Uterus (tissue), 3 donors: ENCODE measurements at regions not wholly inside any gene's neighbourhood (a gene's known extent, or its start where the extent isn't known, plus 50 kb on each side); places are given as distances from the start of the nearest gene placed in this dataset.

Source experiments
- DNase-seq, 2 donors: peaks; one replicate each; pipeline ENCODE4 v3.0.0-alpha.2; 2019 to 2020
- H3K27ac ChIP-seq, 2 donors: fragments of 200-600 bp; sonication (generic); 1 replicate in 1 of 2; 2 replicates in 1 of 2; pipeline ENCODE4 v1.5.1; 2016 to 2018
- H3K27me3 ChIP-seq, 2 donors: fragments of 200-600 bp; sonication (generic); one replicate each; pipeline ENCODE4 v1.5.1; 2018 to 2019; ENCODE audit warnings: control low read depth in 1 of 2
- H3K36me3 ChIP-seq, 2 donors: fragments of 200-600 bp; sonication (generic); one replicate each; pipeline ENCODE4 v1.5.1; 2019; ENCODE audit warnings: control low read depth in 1 of 2
- H3K4me1 ChIP-seq, 2 donors: fragments of 200-600 bp; sonication (generic); one replicate each; pipeline ENCODE4 v1.5.1; 2018 to 2019; ENCODE audit warnings: control low read depth in 1 of 2
- H3K4me3 ChIP-seq, 2 donors: fragments of 200-600 bp; sonication (generic); 1 replicate in 1 of 2; 2 replicates in 1 of 2; pipeline ENCODE4 v1.5.1; 2018 to 2019; ENCODE audit warnings: mild to moderate bottlenecking in 1 of 2
- H3K9me3 ChIP-seq, 2 donors: fragments of 200-600 bp; sonication (generic); one replicate each; pipeline ENCODE4 v1.5.1; 2019; ENCODE audit warnings: control low read depth in 1 of 2
- CTCF ChIP-seq, 4 experiments: fragments of 200-600 bp in 2 of 4; fragments of 450-650 bp in 2 of 4; sonication (generic) in 2 of 4; IDR thresholded peaks; one replicate each; pipeline ENCODE4 v1.5.1; 2016 to 2019; ENCODE audit warnings: antibody characterized with exemption in 4 of 4, mild to moderate bottlenecking in 2 of 4, moderate library complexity in 1 of 4
- POLR2A ChIP-seq, 2 donors: fragments of 450-650 bp; IDR thresholded peaks; one replicate each; pipeline ENCODE4 v1.6.1; 2016; ENCODE audit warnings: antibody characterized with exemption in 2 of 2, mild to moderate bottlenecking in 1 of 2, moderate library complexity in 1 of 2
- intact Hi-C: fragments of 100-400 bp; cut with DNase I; formaldehyde crosslinking; loops from one replicate; pipeline ENCODE4 v1.15.1; 2023; ENCODE audit warnings: low total_unique reads
- donor health status: DM: yes; HTN: yes; CAD: no.

- H3K4me3 ChIP-seq: no peak overlapping the region
- H3K9me3 ChIP-seq: no peaks in the 10 kb centered on the region
- DNase-seq: no peak
- intact Hi-C loops: no loop called here
- no peaks in the 10 kb centered on the region for H3K36me3 ChIP-seq
- H3K4me1 ChIP-seq: no peaks in the 10 kb centered on the region
- H3K27ac ChIP-seq: no peak overlapping the region
- H3K27me3 ChIP-seq: no peaks in the 10 kb centered on the region
- TF ChIP-seq CTCF (IDR thresholded peaks at IDR 0.05) (no peak), POLR2A (IDR thresholded peaks at IDR 0.05) (no peak)
These were observed 98.4 kb upstream of the SGIP1 start for GRCh38 chr1:66435541-66435940.

- Histone ChIP-seq H3K4me3 (no peak overlapping the region), H3K36me3 (no peaks in the 10 kb centered on the region), H3K4me1 (no peaks in the 10 kb centered on the region), H3K9me3 (no peaks in the 10 kb centered on the region), H3K27me3 (no peaks in the 10 kb centered on the region), H3K27ac (no peak overlapping the region)
- intact Hi-C loops: no loop called here
- no peak for DNase-seq
- TF ChIP-seq CTCF (IDR thresholded peaks at IDR 0.05): no peak
- no peak for TF ChIP-seq POLR2A (IDR thresholded peaks at IDR 0.05)
These were observed 97.4 kb upstream of the SGIP1 start for GRCh38 chr1:66436378-66437135.

GRCh38 chr1:66437136-66437401 is 96.9 kb upstream of the SGIP1 start:
- H3K4me1 ChIP-seq: no peaks in the 10 kb centered on the region
- DNase-seq: no peak
- TF ChIP-seq CTCF (IDR thresholded peaks at IDR 0.05) (no peak), POLR2A (IDR thresholded peaks at IDR 0.05) (no peak)
- H3K36me3 ChIP-seq: no peaks in the 10 kb centered on the region
- intact Hi-C loops: no loop called here
- no peaks in the 10 kb centered on the region for H3K27me3 ChIP-seq
- no peaks in the 10 kb centered on the region for H3K9me3 ChIP-seq
- H3K4me3 ChIP-seq: no peak overlapping the region
- H3K27ac ChIP-seq: no peak overlapping the region

- TF ChIP-seq POLR2A (IDR thresholded peaks at IDR 0.05) (no peak), CTCF (IDR thresholded peaks at IDR 0.05) (no peak)
- Histone ChIP-seq H3K4me1 (no peaks in the 10 kb centered on the region), H3K27me3 (no peaks in the 10 kb centered on the region), H3K36me3 (no peaks in the 10 kb centered on the region), H3K4me3 (no peak overlapping the region), H3K9me3 (no peaks in the 10 kb centered on the region), H3K27ac (no peak overlapping the region)
- DNase-seq: no peak
- intact Hi-C loops: no loop called here
These were observed 95.9 kb upstream of the SGIP1 start for GRCh38 chr1:66438062-66438461.

- H3K4me3 ChIP-seq: no peak overlapping the region
- H3K4me1 ChIP-seq: no peaks in the 10 kb centered on the region
- TF ChIP-seq POLR2A (IDR thresholded peaks at IDR 0.05) (no peak), CTCF (IDR thresholded peaks at IDR 0.05) (no peak)
- H3K27me3 ChIP-seq: no peaks in the 10 kb centered on the region
- H3K36me3 ChIP-seq: no peaks in the 10 kb centered on the region
- H3K9me3 ChIP-seq: no peaks in the 10 kb centered on the region
- no peak overlapping the region for H3K27ac ChIP-seq
- no peak for DNase-seq
- intact Hi-C loops: no loop called here
These were observed 95.5 kb upstream of the SGIP1 start for GRCh38 chr1:66438501-66438900.
